Psoas muscle (tissue), 7 donors: ENCODE measurements at regions not wholly inside any gene's neighbourhood (a gene's known extent, or its start where the extent isn't known, plus 50 kb on each side); places are given as distances from the start of the nearest gene placed in this dataset.
"Not testable (repeated sequence)": the region's sequence is repeated elsewhere in the genome, so short reads cannot be mapped to it uniquely, and the experiment has no call there.

Experiments used
- ATAC-seq, 4 donors: fragments of 200-7000 bp; cut with Tn5 transposase; one replicate each; pipeline ENCODE4 v1.9.1; 2020; ENCODE audit warnings: moderate library complexity in 3 of 4, mild to moderate bottlenecking in 2 of 4
- DNase-seq, 2 donors: peaks; one replicate each; pipeline ENCODE4 v3.0.0-alpha.2; 2020
- H3K27ac ChIP-seq: fragments of 200-600 bp; one replicate; pipeline ENCODE4 v1.8.0; 2022
- H3K27me3 ChIP-seq, 3 donors: fragments of 200-600 bp in 1 of 3; one replicate each; pipeline versions ENCODE4 v1.6.1 to v1.8.0; 2013 to 2022; ENCODE audit warnings: low read length in 2 of 3, mild to moderate bottlenecking in 2 of 3, moderate library complexity in 1 of 3; ENCODE audit not compliant: insufficient read depth in 3 of 3
- H3K36me3 ChIP-seq, 2 donors: fragments of 200-600 bp in 1 of 2; one replicate each; pipeline versions ENCODE4 v1.6.1 to v1.8.0; 2013 to 2022; ENCODE audit warnings: low read depth in 1 of 2, mild to moderate bottlenecking in 1 of 2, moderate library complexity in 1 of 2; ENCODE audit not compliant: insufficient read depth in 1 of 2
- H3K4me1 ChIP-seq: fragments of 200-600 bp; one replicate; pipeline ENCODE4 v1.8.0; 2022
- H3K4me3 ChIP-seq: fragments of 200-600 bp; one replicate; pipeline ENCODE4 v1.8.0; 2022; ENCODE audit warnings: mild to moderate bottlenecking
- H3K9me3 ChIP-seq: fragments of 200-600 bp; one replicate; pipeline ENCODE4 v1.8.0; 2022
- CTCF ChIP-seq: fragments of 200-600 bp; IDR thresholded peaks from one replicate; pipeline ENCODE4 v1.8.0; 2022; ENCODE audit warnings: antibody characterized with exemption
- WGBS, 3 donors: extraction: QIAGEN DNeasy Blood & Tissue Kit; methylation state at CpG; one replicate each; pipeline versions ENCODE4 v1.1.6 to v1.1.7; 2013; 5-methylcytosine and 5-hydroxymethylcytosine counted together
- intact Hi-C, 2 donors: fragments of 100-400 bp; cut with DNase I; formaldehyde crosslinking; loops; one replicate each; pipeline versions ENCODE4 v1.11.0 to v1.14.2; 2022
- donor health status: healthy with polysubstance abuse.
- donor health status: DM: no; HTN: no; CAD: no; lungs with moderate emphysema.
- donor health status: Bipolar disorder and iron deficiency.
- donor health status: healthy.
- donor health status: DM: yes; HTN: yes; CAD: no.
- donor health status: DM: no; HTN: no; CAD: no.
- donor health status: DM: yes; HTN: yes; CAD: no.

DNA sequence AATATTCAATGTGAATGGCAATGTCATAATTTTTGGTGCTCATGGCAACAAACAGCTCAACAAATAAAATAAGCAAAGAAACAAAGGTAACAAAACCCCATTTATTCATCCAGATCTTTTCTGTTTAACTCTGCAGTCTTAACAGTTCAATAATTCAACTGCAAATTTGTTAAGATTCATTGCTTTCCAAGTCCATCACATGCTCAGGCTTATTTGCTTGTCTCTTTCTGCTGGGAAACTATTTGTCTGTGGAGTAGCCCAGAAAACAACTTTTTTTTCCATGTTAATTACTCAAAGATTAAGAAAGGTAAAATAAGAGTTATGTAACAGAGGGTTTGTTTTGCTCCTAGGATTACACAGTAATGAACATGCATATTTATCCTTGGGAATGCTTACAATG, 92.6 kb upstream of the PNPT1 start:
- no peaks in the 10 kb centered on the region for H3K4me1 ChIP-seq
- no peaks in the 10 kb centered on the region for H3K27me3 ChIP-seq
- no peak for ATAC-seq
- DNase-seq: no peak
- no peak for TF ChIP-seq CTCF
- no peak overlapping the region for H3K4me3 ChIP-seq
- H3K36me3 ChIP-seq: no peaks in the 10 kb centered on the region
- H3K27ac ChIP-seq: no peak overlapping the region
- H3K9me3 ChIP-seq: no peaks in the 10 kb centered on the region
- intact Hi-C loops: no loop called here

DNA sequence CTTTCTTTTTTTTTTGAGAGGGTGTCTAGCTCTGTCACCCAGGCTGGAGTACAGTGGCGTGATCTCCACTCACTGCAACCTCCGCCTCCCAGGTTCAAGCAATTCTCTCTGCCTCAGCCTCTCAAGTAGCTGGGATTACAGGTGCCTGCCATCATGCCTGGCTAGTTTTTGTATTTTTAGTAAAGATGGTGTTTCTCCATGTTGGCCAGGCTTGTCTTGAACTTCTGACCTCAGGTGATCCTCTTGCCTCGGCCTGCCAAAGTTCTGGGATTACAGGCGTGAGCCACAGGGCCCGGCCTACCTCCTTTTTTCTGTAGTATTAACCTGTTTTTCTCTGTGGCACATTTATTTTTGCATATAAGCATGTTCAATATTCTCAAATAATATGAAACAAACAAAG, 90.1 kb upstream of the PNPT1 start:
- H3K4me1 ChIP-seq, intact Hi-C loops, H3K27me3 ChIP-seq, DNase-seq, ATAC-seq, H3K9me3 ChIP-seq, H3K27ac ChIP-seq, H3K4me3 ChIP-seq, H3K36me3 ChIP-seq: not testable (repeated sequence)
- WGBS, 3 donors: 70 to 88% (median 86%) methylated on average over 5 of the region's 5 CpGs

DNA sequence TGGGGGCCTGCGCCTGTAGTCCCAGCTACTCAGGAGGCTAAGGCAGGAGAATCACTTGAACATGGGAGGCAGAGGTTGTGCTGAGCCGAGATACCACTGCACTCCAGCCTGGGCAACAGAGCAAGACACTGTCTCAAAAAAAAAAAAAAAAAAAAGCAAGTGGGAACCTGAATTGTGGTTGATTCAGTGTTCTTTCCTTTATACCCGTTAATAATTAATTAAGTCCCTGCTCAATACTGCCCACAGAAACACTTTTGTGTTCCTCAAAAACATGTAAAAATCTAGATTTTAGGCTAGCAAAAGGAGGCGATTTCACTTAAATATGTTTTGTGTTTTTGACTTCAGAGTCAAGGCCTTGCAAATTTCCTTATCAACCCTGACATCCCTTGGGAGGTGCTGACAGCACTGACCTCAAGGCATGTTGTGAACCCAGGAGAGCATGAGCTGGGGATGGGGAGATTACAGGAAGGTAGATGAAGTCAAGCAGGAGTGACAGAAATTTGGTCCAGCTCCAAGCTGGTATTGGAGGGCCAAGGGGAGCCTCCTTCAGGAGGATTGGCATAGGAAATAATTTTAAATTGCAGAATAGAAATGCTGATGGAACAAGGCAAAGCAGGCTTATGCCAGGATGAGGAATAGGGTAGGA, 89.0 kb upstream of the PNPT1 start:
- no peak for ATAC-seq
- Histone ChIP-seq H3K4me3 (no peak overlapping the region), H3K4me1 (no peaks in the 10 kb centered on the region), H3K9me3 (no peaks in the 10 kb centered on the region), H3K27ac (no peak overlapping the region), H3K36me3 (no peaks in the 10 kb centered on the region), H3K27me3 (no peaks in the 10 kb centered on the region)
- intact Hi-C loops: no loop called here
- TF ChIP-seq CTCF: no peak
- no peak for DNase-seq
- 73 to 74% (median 74%) methylated on average over 4 of the region's 4 CpGs for WGBS, 3 donors

DNA sequence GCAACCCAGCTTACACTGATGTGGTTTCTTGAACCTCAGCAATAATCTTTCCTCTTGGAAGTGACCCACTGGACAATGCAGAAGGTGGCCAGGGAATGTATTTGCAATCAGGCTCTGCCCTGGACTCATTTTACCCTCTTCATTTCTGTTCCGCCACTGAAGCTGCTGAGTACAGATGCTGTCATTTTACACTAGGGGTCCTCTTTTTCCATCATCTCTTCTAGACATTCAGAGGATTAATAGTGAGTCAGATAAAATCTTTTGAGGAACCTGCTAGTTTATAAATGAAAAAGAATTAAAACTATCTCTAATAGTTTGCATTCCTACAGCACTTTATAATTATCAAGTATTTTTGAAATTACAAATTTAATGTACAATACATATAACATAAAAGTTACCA, 87.9 kb upstream of the PNPT1 start:
- DNase-seq: no peak
- Histone ChIP-seq H3K36me3 (no peaks in the 10 kb centered on the region), H3K9me3 (no peaks in the 10 kb centered on the region), H3K27ac (no peak overlapping the region), H3K27me3 (no peaks in the 10 kb centered on the region), H3K4me3 (no peak overlapping the region), H3K4me1 (no peaks in the 10 kb centered on the region)
- intact Hi-C loops: no loop called here
- TF ChIP-seq CTCF: no peak
- WGBS, 3 donors: 83 to 93% (median 84%) methylated on average over 1 of the region's 1 CpG
- no peak for ATAC-seq

- DNase-seq: no peak
- H3K9me3 ChIP-seq: no peaks in the 10 kb centered on the region
- TF ChIP-seq CTCF: no peak
- H3K4me1 ChIP-seq: no peaks in the 10 kb centered on the region
- no peak overlapping the region for H3K4me3 ChIP-seq
- intact Hi-C loops: no loop called here
- H3K27me3 ChIP-seq: no peaks in the 10 kb centered on the region
- 72 to 76% (median 75%) methylated on average over 1 of the region's 1 CpG for WGBS, 3 donors
- no peaks in the 10 kb centered on the region for H3K36me3 ChIP-seq
- no peak overlapping the region for H3K27ac ChIP-seq
- ATAC-seq: no peak
Measured at GRCh38 chr2:55780697-55781096, 87.1 kb upstream of the PNPT1 start.
